ENCODE measurements at regions not wholly inside any gene's neighbourhood (a gene's known extent, or its start where the extent isn't known, plus 50 kb on each side); places are given as distances from the start of the nearest gene placed in this dataset.

GRCh38 chr16:16788004-16788403 is 409.1 kb downstream of the NPIPA7 start (continued):
- TF ChIP-seq, protein P1, sequence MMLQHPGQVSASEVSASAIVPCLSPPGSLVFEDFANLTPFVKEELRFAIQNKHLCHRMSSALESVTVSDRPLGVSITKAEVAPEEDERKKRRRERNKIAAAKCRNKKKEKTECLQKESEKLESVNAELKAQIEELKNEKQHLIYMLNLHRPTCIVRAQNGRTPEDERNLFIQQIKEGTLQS (IDR thresholded peaks at IDR 0.05; ENCODE audit: insufficient read depth, low read depth, low read length) = peak; percentile 74

GRCh38 chr16:16790597-16790996 is 411.7 kb downstream of the NPIPA7 start:
- Histone ChIP-seq H3K4me3 (ENCODE audit: extremely low read depth in 1 of 4, insufficient read depth in 2 of 4, low read depth in 3 of 4, low read length in 4 of 4) (no peak overlapping the region), H2BK12ac (ENCODE audit: low read depth, low read length) (no peak overlapping the region), H4K91ac (replicated peaks; ENCODE audit: insufficient read length, low read length) (no peak overlapping the region), H4K8ac (ENCODE audit: extremely low read depth, insufficient read depth, low read length) (no peak overlapping the region), H3K27me3 (replicated peaks in 1 of 4; ENCODE audit: control insufficient read depth in 3 of 4, extremely low read depth in 1 of 4, insufficient read depth in 3 of 4, low read length in 3 of 4) (no peaks in the 10 kb centered on the region), H3K56ac (replicated peaks; ENCODE audit: insufficient read length, low read depth, low read length) (no peak overlapping the region), H3K4ac (replicated peaks; ENCODE audit: insufficient read length, low read depth, low read length) (no peak overlapping the region), H4K20me1 (replicated peaks in 1 of 2; ENCODE audit: control insufficient read depth in 1 of 2, insufficient read depth in 2 of 2, low read length in 2 of 2) (no peaks in the 10 kb centered on the region), H2AFZ (ENCODE audit: low read length) (no peak overlapping the region), H3K27ac (ENCODE audit: low read depth, low read length) (no peak overlapping the region), H2BK120ac (replicated peaks; ENCODE audit: low read depth, low read length) (no peak overlapping the region), H2BK15ac (ENCODE audit: low read length) (no peak overlapping the region), H2BK5ac (ENCODE audit: low read depth, low read length) (no peak overlapping the region), H4K5ac (ENCODE audit: insufficient read length, low read depth, low read length) (no peak overlapping the region), H3K9me3 (ENCODE audit: insufficient read depth in 2 of 2, low read depth in 1 of 2, low read length in 1 of 2) (peaks cover 5 to 12% of the 10 kb centered on the region in 2 experiments; a peak in 3 of 4 replicates), H3K4me2 (ENCODE audit: insufficient read depth in 1 of 2, low read depth in 2 of 2, low read length in 2 of 2) (no peak overlapping the region), H3K18ac (ENCODE audit: extremely low read depth, low read length) (no peak overlapping the region), H2AK5ac (ENCODE audit: low read depth, low read length) (no peak overlapping the region), H3K36me3 (ENCODE audit: control insufficient read depth in 2 of 4, insufficient read depth in 4 of 4, low read length in 3 of 4) (no peaks in the 10 kb centered on the region), H3K23me2 (ENCODE audit: low read depth, low read length) (no peaks in the 10 kb centered on the region), H3K79me2 (ENCODE audit: control insufficient read depth in 1 of 2, insufficient read depth in 2 of 2, low read length in 2 of 2) (no peaks in the 10 kb centered on the region), H3K4me1 (replicated peaks in 1 of 4; ENCODE audit: control insufficient read depth in 3 of 4, insufficient read depth in 4 of 4, low read length in 3 of 4) (peaks cover 2 to 7% (median 3%) of the 10 kb centered on the region in 4 experiments; a peak in 5 of 7 replicates), H3K14ac (ENCODE audit: insufficient read length) (no peak overlapping the region), H3K23ac (ENCODE audit: insufficient read length) (no peak overlapping the region), H3K9ac (replicated peaks in 1 of 4; ENCODE audit: extremely low read depth in 1 of 4, low read depth in 3 of 4, low read length in 3 of 4) (no peak overlapping the region), H2BK20ac (ENCODE audit: low read length) (no peak overlapping the region), H3K79me1 (ENCODE audit: low read depth, low read length) (no peaks in the 10 kb centered on the region)
- ChIA-PET POLR2A (ENCODE audit: partially characterized antibody) (no interaction called here), CTCF (ENCODE audit: partially characterized antibody) (no interaction called here)
- peak; percentile 19 for FAIRE-seq
- no peak for DNase-seq (ENCODE audit: low read depth in 1 of 2, low spot score in 2 of 2)
- TF ChIP-seq SIRT6 (IDR thresholded peaks at IDR 0.05; ENCODE audit: low read length) = no peak
- no peak for TF ChIP-seq RXRA (IDR thresholded peaks at IDR 0.05; ENCODE audit: insufficient read depth, low read depth, low read length)
- TF ChIP-seq, protein P2, sequence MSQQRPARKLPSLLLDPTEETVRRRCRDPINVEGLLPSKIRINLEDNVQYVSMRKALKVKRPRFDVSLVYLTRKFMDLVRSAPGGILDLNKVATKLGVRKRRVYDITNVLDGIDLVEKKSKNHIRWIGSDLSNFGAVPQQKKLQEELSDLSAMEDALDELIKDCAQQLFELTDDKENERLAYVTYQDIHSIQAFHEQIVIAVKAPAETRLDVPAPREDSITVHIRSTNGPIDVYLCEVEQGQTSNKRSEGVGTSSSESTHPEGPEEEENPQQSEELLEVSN (IDR thresholded peaks at IDR 0.05) = no peak
- TF ChIP-seq GTF2F1 (IDR thresholded peaks at IDR 0.05; ENCODE audit: borderline replicate concordance, low read depth, low read length) = no peak
- no peak for TF ChIP-seq SP2 (IDR thresholded peaks at IDR 0.05; ENCODE audit: low read length)
- TF ChIP-seq MAX (IDR thresholded peaks at IDR 0.05) = no peak
- no peak for TF ChIP-seq JUND (IDR thresholded peaks at IDR 0.05; ENCODE audit: low read length)
- TF ChIP-seq MAFK (IDR thresholded peaks at IDR 0.05; ENCODE audit: low read depth, low read length) = no peak
- TF ChIP-seq HDAC6 (IDR thresholded peaks at IDR 0.05; ENCODE audit: low read depth, low read length) = no peak
- no peak for TF ChIP-seq EZH2 (IDR thresholded peaks at IDR 0.05; ENCODE audit: low read depth, low read length, severe bottlenecking)
- TF ChIP-seq RNF2 (IDR thresholded peaks at IDR 0.05; ENCODE audit: borderline replicate concordance, low read depth, low read length, missing control alignments, poor library complexity, severe bottlenecking) = no peak

Data from H1 (cell line).